ENCODE measurements at regions not wholly inside any gene's neighbourhood (a gene's known extent, or its start where the extent isn't known, plus 50 kb on each side); places are given as distances from the start of the nearest gene placed in this dataset.
"Not testable (repeated sequence)": the region's sequence is repeated elsewhere in the genome, so short reads cannot be mapped to it uniquely, and the experiment has no call there.

DNA sequence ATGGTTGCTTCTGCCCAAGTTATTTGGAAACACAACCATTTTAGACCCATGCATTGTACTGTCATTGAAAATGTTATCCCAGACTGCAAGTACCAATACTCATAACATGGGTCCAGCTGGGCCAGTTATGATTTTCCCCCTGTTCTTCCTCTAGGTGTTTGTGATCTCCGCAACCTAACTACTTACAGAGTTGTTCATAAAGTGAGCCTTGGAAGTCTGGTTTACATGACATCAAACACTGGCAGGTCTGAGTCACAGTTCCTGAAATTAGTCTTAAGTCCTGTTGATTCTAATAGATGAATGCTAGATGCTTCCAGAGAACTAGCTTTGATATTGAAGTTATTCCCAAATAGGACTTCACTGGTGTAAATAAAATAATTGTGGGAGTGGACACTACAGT lies 487.0 kb downstream of the MED13L start (continued):
- TF ChIP-seq RAD21 (IDR thresholded peaks at IDR 0.05), result no peak

DNA sequence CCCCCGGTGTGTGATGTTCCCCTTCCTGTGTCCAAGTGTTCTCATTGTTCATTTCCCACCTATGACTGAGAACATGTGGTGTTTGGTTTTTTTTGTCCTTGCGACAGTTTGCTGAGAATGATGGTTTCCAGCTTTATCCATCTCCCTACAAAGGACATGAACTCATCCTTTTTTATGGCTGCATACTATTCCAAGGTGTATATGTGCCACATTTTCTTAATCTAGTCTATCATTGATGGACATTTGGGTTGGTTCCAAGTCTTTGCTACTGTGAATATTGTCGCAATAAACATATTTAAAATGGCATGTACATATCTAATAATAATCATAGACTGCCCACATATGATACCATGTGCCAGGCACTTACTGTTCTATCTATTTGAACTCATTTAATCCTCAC lies 491.0 kb downstream of the MED13L start:
- H3K4me3 ChIP-seq (ENCODE audit: low read depth in 1 of 3, low read length in 3 of 3); H3K9me3 ChIP-seq (ENCODE audit: control insufficient read depth in 4 of 4, low read length in 3 of 4); H3K4me1 ChIP-seq (ENCODE audit: control insufficient read depth in 4 of 4, insufficient read depth in 4 of 4, low read length in 3 of 4); H3K36me3 ChIP-seq (ENCODE audit: control insufficient read depth in 4 of 4, insufficient read depth in 3 of 4, low read depth in 1 of 4, low read length in 3 of 4); H3K27me3 ChIP-seq (ENCODE audit: control insufficient read depth in 4 of 4, insufficient read depth in 4 of 4, low read length in 3 of 4); DNase-seq (ENCODE audit: low spot score); H3K27ac ChIP-seq (ENCODE audit: low read depth in 1 of 2, low read length in 2 of 2); H3K9ac ChIP-seq (ENCODE audit: low read depth in 1 of 2, low read length in 2 of 2): not testable (repeated sequence)
- 95% methylated on average over 3 of the region's 3 CpGs for whole genome bisulfite sequencing

DNA sequence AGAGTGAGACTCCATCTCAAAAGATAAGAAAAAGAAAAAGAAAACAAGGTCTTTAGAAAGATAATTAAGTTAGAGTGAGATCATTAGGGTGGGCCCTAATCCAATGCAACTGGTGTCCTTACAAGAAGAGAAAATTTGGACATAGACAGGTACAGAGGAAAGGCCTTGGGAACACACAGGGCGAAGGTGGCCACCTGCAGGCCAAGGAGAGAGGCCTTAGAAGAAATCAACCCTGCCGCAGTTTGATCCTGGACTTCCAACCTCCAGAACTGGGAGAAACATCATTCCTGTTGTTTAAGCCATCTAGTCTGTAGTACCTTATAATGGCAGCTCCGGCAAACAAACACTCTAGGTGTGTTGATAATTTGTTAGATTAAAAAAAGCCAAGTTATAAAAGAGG lies 491.9 kb downstream of the MED13L start:
- WGBS, result 85% methylated on average over 3 of the region's 3 CpGs
- peaks cover 0 to 6% (median 0%) of the 10 kb centered on the region in 4 donors for H3K27me3 ChIP-seq (ENCODE audit: control insufficient read depth in 4 of 4, insufficient read depth in 4 of 4, low read length in 3 of 4)
- H3K4me1 ChIP-seq (ENCODE audit: control insufficient read depth in 4 of 4, insufficient read depth in 4 of 4, low read length in 3 of 4), result no peaks in the 10 kb centered on the region
- no peak overlapping the region for H3K27ac ChIP-seq (ENCODE audit: low read depth in 1 of 2, low read length in 2 of 2)
- H3K4me3 ChIP-seq (ENCODE audit: low read depth in 1 of 3, low read length in 3 of 3), result no peak overlapping the region
- H3K36me3 ChIP-seq (ENCODE audit: control insufficient read depth in 4 of 4, insufficient read depth in 3 of 4, low read depth in 1 of 4, low read length in 3 of 4), result no peaks in the 10 kb centered on the region
- TF ChIP-seq HNF4A (conservative IDR thresholded peaks at IDR 0.05), result no peak
- TF ChIP-seq RAD21 (IDR thresholded peaks at IDR 0.05), result no peak
- no peak for TF ChIP-seq RXRA (IDR thresholded peaks at IDR 0.05)
- TF ChIP-seq, protein P1, sequence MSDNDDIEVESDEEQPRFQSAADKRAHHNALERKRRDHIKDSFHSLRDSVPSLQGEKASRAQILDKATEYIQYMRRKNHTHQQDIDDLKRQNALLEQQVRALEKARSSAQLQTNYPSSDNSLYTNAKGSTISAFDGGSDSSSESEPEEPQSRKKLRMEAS (IDR thresholded peaks at IDR 0.05), result no peak
- TF ChIP-seq, protein P2, sequence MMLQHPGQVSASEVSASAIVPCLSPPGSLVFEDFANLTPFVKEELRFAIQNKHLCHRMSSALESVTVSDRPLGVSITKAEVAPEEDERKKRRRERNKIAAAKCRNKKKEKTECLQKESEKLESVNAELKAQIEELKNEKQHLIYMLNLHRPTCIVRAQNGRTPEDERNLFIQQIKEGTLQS (IDR thresholded peaks at IDR 0.05), result no peak
- no peak for TF ChIP-seq GABPA (IDR thresholded peaks at IDR 0.05 in 1 of 2, conservative IDR thresholded peaks at IDR 0.05 in 1 of 2)
- TF ChIP-seq YY1 (IDR thresholded peaks at IDR 0.05), result no peak
- H3K9ac ChIP-seq (ENCODE audit: low read depth in 1 of 2, low read length in 2 of 2), result no peak overlapping the region
- no peak for DNase-seq (ENCODE audit: low spot score)
- H3K9me3 ChIP-seq (ENCODE audit: control insufficient read depth in 4 of 4, low read length in 3 of 4), result no peaks in the 10 kb centered on the region

DNA sequence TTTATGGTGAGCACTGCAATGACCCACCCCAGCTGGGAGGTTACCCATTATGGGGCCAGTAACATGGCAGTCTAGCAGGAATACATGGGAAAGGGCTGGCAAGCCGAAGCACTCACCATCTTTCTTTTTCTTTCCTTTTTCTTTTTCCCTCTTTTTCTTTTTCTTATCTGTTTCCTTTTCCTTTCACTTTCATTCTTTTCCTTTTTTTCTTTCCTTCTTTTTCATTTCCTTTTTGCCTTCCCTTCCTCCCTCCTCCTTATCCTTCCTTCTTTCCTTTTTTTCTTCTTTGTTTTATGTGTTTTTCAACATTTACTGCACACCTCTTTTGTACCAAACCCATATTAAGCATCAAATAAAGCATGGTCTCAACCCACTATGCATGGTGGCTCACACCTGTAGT lies 501.1 kb downstream of the MED13L start:
- no peak overlapping the region for H3K4me3 ChIP-seq (ENCODE audit: low read depth in 1 of 3, low read length in 3 of 3)
- TF ChIP-seq FOXA2 (IDR thresholded peaks at IDR 0.05) (no peak), EGR1 (IDR thresholded peaks at IDR 0.05; ENCODE audit: low read depth in 2 of 2) (no peak)
- TF ChIP-seq, protein P3, sequence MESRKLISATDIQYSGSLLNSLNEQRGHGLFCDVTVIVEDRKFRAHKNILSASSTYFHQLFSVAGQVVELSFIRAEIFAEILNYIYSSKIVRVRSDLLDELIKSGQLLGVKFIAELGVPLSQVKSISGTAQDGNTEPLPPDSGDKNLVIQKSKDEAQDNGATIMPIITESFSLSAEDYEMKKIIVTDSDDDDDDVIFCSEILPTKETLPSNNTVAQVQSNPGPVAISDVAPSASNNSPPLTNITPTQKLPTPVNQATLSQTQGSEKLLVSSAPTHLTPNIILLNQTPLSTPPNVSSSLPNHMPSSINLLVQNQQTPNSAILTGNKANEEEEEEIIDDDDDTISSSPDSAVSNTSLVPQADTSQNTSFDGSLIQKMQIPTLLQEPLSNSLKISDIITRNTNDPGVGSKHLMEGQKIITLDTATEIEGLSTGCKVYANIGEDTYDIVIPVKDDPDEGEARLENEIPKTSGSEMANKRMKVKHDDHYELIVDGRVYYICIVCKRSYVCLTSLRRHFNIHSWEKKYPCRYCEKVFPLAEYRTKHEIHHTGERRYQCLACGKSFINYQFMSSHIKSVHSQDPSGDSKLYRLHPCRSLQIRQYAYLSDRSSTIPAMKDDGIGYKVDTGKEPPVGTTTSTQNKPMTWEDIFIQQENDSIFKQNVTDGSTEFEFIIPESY (IDR thresholded peaks at IDR 0.05), result no peak
- H3K9me3 ChIP-seq (ENCODE audit: control insufficient read depth in 4 of 4, low read length in 3 of 4), result no peaks in the 10 kb centered on the region
- no peaks in the 10 kb centered on the region for H3K36me3 ChIP-seq (ENCODE audit: control insufficient read depth in 4 of 4, insufficient read depth in 3 of 4, low read depth in 1 of 4, low read length in 3 of 4)
- H3K9ac ChIP-seq (ENCODE audit: low read depth in 1 of 2, low read length in 2 of 2), result no peak overlapping the region
- H3K27me3 ChIP-seq (ENCODE audit: control insufficient read depth in 4 of 4, insufficient read depth in 4 of 4, low read length in 3 of 4), result peaks cover 0 to 3% (median 0%) of the 10 kb centered on the region in 4 donors
- no peak overlapping the region for H3K27ac ChIP-seq (ENCODE audit: low read depth in 1 of 2, low read length in 2 of 2)
- 91% methylated on average over 1 of the region's 1 CpG for WGBS
- no peak for DNase-seq (ENCODE audit: low spot score)
- no peaks in the 10 kb centered on the region for H3K4me1 ChIP-seq (ENCODE audit: control insufficient read depth in 4 of 4, insufficient read depth in 4 of 4, low read length in 3 of 4)

Data from liver (tissue), 7 donors.